ENCODE measurements at regions not wholly inside any gene's neighbourhood (a gene's known extent, or its start where the extent isn't known, plus 50 kb on each side); places are given as distances from the start of the nearest gene placed in this dataset.

GRCh38 chr1:47679826-47680225 lies 242.0 kb downstream of the FOXD2 start:
- Mint-ChIP-seq H3K4me1 (no peaks in the 10 kb centered on the region), H3K9me3 (no peaks in the 10 kb centered on the region), H3K36me3 (ENCODE audit: insufficient read depth) (peaks cover under 1% of the 10 kb centered on the region), H3K27me3 (peaks cover 78% of the 10 kb centered on the region), H3K27ac (ENCODE audit: low read depth) (no peak overlapping the region), H3K4me3 (no peak overlapping the region)
- no peak for DNase-seq (ENCODE audit: low spot score in 2 of 2)
- no peak for ATAC-seq (replicated peaks; ENCODE audit: extremely low read depth, poor library complexity, severe bottlenecking)

DNA sequence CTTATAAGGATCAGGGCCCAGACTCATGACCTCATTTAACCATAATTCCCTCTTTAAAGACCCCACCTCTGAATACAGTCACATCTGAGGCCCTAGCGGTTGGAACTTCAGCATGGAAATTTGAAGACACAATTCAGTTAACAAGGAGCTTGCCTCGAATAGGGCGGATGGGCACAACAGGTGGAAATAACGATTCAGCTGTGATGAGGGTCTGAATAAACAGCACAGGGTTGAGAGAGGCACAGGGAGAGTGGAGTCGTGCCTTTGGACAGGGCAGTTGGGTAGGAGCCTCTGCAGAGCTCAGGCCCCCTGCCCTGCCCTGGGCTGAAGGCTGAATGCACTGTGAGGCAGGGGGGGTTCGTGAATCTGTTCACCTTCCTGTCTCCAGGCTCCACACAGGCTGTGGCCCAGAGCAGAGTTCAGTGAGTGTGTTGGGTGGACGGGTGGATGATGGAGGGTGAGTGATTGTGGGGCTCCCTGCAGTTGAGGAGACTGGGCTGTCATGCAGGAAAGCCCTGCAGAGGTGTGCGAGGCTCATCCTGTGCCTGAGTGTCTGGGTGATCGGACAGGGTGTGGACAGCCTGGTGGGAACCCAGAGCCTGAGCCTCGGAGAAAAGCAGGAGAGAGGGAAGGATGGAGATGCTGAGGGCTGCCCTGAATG lies 243.1 kb downstream of the FOXD2 start:
- peaks cover 82% of the 10 kb centered on the region for H3K27me3 Mint-ChIP-seq
- no peak overlapping the region for H3K27ac Mint-ChIP-seq (ENCODE audit: low read depth)
- H3K4me1 Mint-ChIP-seq: no peaks in the 10 kb centered on the region
- no peak for DNase-seq (ENCODE audit: low spot score in 2 of 2)
- H3K36me3 Mint-ChIP-seq (ENCODE audit: insufficient read depth): peaks cover 1% of the 10 kb centered on the region
- no peaks in the 10 kb centered on the region for H3K9me3 Mint-ChIP-seq
- no peak overlapping the region for H3K4me3 Mint-ChIP-seq
- ATAC-seq (replicated peaks; ENCODE audit: extremely low read depth, poor library complexity, severe bottlenecking): no peak

DNA sequence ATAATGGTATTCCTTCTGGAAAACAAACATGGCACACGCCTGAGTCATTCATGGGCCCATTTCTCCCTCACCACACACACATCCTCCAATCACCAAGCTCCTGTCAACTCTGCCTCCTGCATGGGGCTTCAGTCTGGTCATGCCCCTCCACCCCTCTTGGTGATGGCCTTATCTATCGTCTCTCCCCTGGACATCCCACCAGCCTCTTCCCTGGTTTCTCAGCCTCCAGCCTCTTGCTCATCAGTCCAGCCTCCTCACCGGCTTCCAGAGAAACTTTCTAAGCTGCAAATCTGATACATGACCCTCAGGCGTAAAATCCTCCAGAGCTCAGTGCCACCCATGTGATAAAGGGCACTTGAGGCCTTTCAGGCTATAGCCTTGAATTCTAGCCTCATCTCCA lies 243.9 kb downstream of the FOXD2 start:
- Mint-ChIP-seq H3K27me3 (peaks cover 74% of the 10 kb centered on the region), H3K4me1 (no peaks in the 10 kb centered on the region), H3K36me3 (ENCODE audit: insufficient read depth) (peaks cover 1% of the 10 kb centered on the region), H3K9me3 (no peaks in the 10 kb centered on the region), H3K27ac (ENCODE audit: low read depth) (no peak overlapping the region), H3K4me3 (no peak overlapping the region)
- DNase-seq (ENCODE audit: low spot score in 2 of 2): no peak
- no peak for ATAC-seq (replicated peaks; ENCODE audit: extremely low read depth, poor library complexity, severe bottlenecking)

DNA sequence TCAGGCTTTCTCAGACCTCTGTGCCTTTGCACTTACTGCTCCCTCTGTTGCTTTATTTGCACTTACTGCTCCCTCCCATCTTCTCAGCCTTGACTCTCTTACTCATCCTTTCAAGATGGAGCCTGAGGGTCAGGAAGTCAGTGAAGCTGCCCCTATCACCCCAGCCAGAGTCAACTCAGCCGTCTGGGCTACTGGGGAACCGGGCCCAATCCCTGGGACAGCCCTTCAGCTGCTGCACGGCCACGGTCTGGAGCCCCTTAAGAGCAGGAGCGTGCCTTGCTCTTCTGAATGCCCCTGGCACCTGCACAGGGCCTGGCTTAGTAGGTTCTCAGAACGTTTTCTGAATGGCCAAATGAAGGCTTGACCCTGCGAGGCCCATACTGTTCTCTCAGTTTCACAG lies 244.4 kb downstream of the FOXD2 start:
- Mint-ChIP-seq H3K4me3 (no peak overlapping the region), H3K27me3 (peaks cover 73% of the 10 kb centered on the region), H3K4me1 (no peaks in the 10 kb centered on the region), H3K27ac (ENCODE audit: low read depth) (no peak overlapping the region), H3K9me3 (no peaks in the 10 kb centered on the region), H3K36me3 (ENCODE audit: insufficient read depth) (peaks cover 1% of the 10 kb centered on the region)
- DNase-seq (ENCODE audit: low spot score in 2 of 2): no peak
- no peak for ATAC-seq (replicated peaks; ENCODE audit: extremely low read depth, poor library complexity, severe bottlenecking)

- H3K9me3 Mint-ChIP-seq: no peaks in the 10 kb centered on the region
- no peak for DNase-seq (ENCODE audit: low spot score in 2 of 2)
Measured at GRCh38 chr1:47682786-47683350, 245.0 kb downstream of the FOXD2 start.

GRCh38 chr1:47683401-47683800 lies 245.6 kb downstream of the FOXD2 start:
- no peaks in the 10 kb centered on the region for H3K9me3 Mint-ChIP-seq
- peaks cover 1% of the 10 kb centered on the region for H3K36me3 Mint-ChIP-seq (ENCODE audit: insufficient read depth)
- H3K27me3 Mint-ChIP-seq: peaks cover 80% of the 10 kb centered on the region
- no peak overlapping the region for H3K4me3 Mint-ChIP-seq
- ATAC-seq (replicated peaks; ENCODE audit: extremely low read depth, poor library complexity, severe bottlenecking) (no peak), DNase-seq (ENCODE audit: low spot score in 2 of 2) (no peak)
- no peaks in the 10 kb centered on the region for H3K4me1 Mint-ChIP-seq
- no peak overlapping the region for H3K27ac Mint-ChIP-seq (ENCODE audit: low read depth)

More at GRCh38 chr1:47682786-47683350, 245.0 kb downstream of the FOXD2 start:
- Mint-ChIP-seq H3K4me1 (no peaks in the 10 kb centered on the region), H3K36me3 (ENCODE audit: insufficient read depth) (peaks cover 1% of the 10 kb centered on the region), H3K27ac (ENCODE audit: low read depth) (no peak overlapping the region), H3K4me3 (no peak overlapping the region), H3K27me3 (peaks cover 79% of the 10 kb centered on the region)
- ATAC-seq (replicated peaks; ENCODE audit: extremely low read depth, poor library complexity, severe bottlenecking): no peak

DNA sequence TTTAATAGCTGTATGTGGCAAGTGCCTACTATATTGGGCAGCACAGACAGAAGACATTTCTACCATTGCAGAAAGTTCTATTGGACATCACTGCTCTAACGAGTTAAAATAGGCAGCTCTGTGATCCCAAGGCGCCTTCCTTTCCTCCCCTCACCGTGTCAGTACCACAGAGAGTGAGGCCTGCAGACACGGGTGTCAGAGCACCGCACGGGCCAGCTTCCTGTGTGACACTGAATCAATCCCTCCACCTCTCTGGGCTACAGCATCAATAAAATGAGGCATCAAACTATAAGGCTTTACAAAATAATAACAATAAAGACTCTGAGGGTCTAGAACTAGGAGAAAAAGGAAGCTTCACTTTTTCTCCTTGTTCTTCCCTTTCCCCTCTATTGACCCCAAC lies 246.7 kb downstream of the FOXD2 start:
- H3K36me3 Mint-ChIP-seq (ENCODE audit: insufficient read depth): peaks cover 1% of the 10 kb centered on the region
- no peaks in the 10 kb centered on the region for H3K9me3 Mint-ChIP-seq
- no peak overlapping the region for H3K4me3 Mint-ChIP-seq
- H3K4me1 Mint-ChIP-seq: no peaks in the 10 kb centered on the region
- no peak for DNase-seq (ENCODE audit: low spot score in 2 of 2)
- H3K27me3 Mint-ChIP-seq: peaks cover 73% of the 10 kb centered on the region
- ATAC-seq (replicated peaks; ENCODE audit: extremely low read depth, poor library complexity, severe bottlenecking): no peak
- no peak overlapping the region for H3K27ac Mint-ChIP-seq (ENCODE audit: low read depth)

GRCh38 chr1:47684964-47685762 lies 247.3 kb downstream of the FOXD2 start:
- H3K27ac Mint-ChIP-seq (ENCODE audit: low read depth): no peak overlapping the region
- no peak overlapping the region for H3K4me3 Mint-ChIP-seq
- H3K27me3 Mint-ChIP-seq: peaks cover 76% of the 10 kb centered on the region
- H3K9me3 Mint-ChIP-seq: no peaks in the 10 kb centered on the region
- H3K36me3 Mint-ChIP-seq (ENCODE audit: insufficient read depth): peaks cover 1% of the 10 kb centered on the region
- no peaks in the 10 kb centered on the region for H3K4me1 Mint-ChIP-seq
- ATAC-seq (replicated peaks; ENCODE audit: extremely low read depth, poor library complexity, severe bottlenecking) (no peak), DNase-seq (ENCODE audit: low spot score in 2 of 2) (no peak)

GRCh38 chr1:47685763-47686066 lies 247.9 kb downstream of the FOXD2 start:
- DNase-seq (ENCODE audit: low spot score in 2 of 2) (no peak), ATAC-seq (replicated peaks; ENCODE audit: extremely low read depth, poor library complexity, severe bottlenecking) (no peak)
- Mint-ChIP-seq H3K27me3 (peaks cover 78% of the 10 kb centered on the region), H3K4me1 (no peaks in the 10 kb centered on the region), H3K27ac (ENCODE audit: low read depth) (no peak overlapping the region), H3K36me3 (ENCODE audit: insufficient read depth) (peaks cover 1% of the 10 kb centered on the region), H3K9me3 (no peaks in the 10 kb centered on the region), H3K4me3 (no peak overlapping the region)

- peaks cover 76% of the 10 kb centered on the region for H3K27me3 Mint-ChIP-seq
- no peaks in the 10 kb centered on the region for H3K9me3 Mint-ChIP-seq
- ATAC-seq (replicated peaks; ENCODE audit: extremely low read depth, poor library complexity, severe bottlenecking): no peak
Measured at GRCh38 chr1:47686731-47687630, 249.1 kb downstream of the FOXD2 start.

DNA sequence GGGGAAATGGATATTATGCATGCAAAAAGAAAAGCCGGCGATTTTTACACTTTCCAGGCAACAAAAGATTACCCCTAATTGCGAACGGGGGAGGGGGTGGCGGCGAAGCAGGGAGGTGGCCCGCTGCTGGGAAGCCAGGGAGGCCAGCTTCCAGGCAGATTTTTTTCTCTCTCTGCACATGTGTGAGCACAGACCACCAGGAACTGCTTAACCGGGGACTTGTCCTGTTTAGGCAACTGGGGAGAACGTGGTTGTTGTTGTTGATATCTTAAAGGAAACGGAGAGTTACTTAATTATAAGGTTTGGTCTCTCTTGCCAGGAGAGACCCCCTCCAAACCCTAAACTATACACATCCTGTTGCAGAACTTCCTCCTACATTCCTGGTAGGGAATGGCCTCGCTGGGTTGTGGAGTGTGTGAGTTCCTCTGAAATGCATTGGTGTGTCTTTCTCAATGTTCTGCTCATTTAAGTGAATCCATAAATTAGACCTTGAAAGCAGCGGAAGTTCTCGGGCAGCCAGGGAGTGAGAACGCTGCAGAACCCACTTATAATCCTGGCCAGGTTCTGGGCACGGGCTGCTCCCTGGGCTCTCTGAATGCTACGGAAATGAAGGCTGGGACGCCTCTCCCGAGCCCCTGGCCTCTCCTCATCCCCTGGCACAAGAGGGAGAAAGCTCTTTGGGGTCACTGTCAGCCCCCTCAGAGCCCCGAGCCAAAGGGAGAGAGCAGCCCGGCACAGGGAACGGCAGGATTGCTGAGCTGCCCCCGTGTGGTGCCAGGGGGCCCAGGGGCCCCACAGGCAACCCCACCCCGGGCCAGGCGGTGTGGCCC lies 250.0 kb downstream of the FOXD2 start:
- H3K36me3 Mint-ChIP-seq (ENCODE audit: insufficient read depth): peaks cover 1% of the 10 kb centered on the region
- no peaks in the 10 kb centered on the region for H3K9me3 Mint-ChIP-seq
- H3K27me3 Mint-ChIP-seq: peaks cover 67% of the 10 kb centered on the region
- H3K4me3 Mint-ChIP-seq: no peak overlapping the region
- ATAC-seq (replicated peaks; ENCODE audit: extremely low read depth, poor library complexity, severe bottlenecking) (no peak), DNase-seq (ENCODE audit: low spot score in 2 of 2) (no peak)
- H3K27ac Mint-ChIP-seq (ENCODE audit: low read depth): no peak overlapping the region
- H3K4me1 Mint-ChIP-seq: no peaks in the 10 kb centered on the region

More at GRCh38 chr1:47686731-47687630, 249.1 kb downstream of the FOXD2 start:
- no peak for DNase-seq (ENCODE audit: low spot score in 2 of 2)
- peaks cover 1% of the 10 kb centered on the region for H3K36me3 Mint-ChIP-seq (ENCODE audit: insufficient read depth)
- no peaks in the 10 kb centered on the region for H3K4me1 Mint-ChIP-seq
- H3K4me3 Mint-ChIP-seq: no peak overlapping the region
- no peak overlapping the region for H3K27ac Mint-ChIP-seq (ENCODE audit: low read depth)
